Right cardiac atrium (tissue), 5 donors: ENCODE measurements at regions not wholly inside any gene's neighbourhood (a gene's known extent, or its start where the extent isn't known, plus 50 kb on each side); places are given as distances from the start of the nearest gene placed in this dataset.
A peak's percentile ranks its signal among the peaks of the same experiment; 100 is the strongest.
"Not testable (repeated sequence)": the region's sequence is repeated elsewhere in the genome, so short reads cannot be mapped to it uniquely, and the experiment has no call there.

ENCODE experiments used
- ATAC-seq, 2 donors: fragments of 200-7000 bp; cut with Tn5 transposase; one replicate each; pipeline versions ENCODE4 v1.8.0 to v1.9.1; 2020; ENCODE audit warnings: moderate library complexity in 2 of 2, mild to moderate bottlenecking in 1 of 2
- DNase-seq, 3 donors: peaks; one replicate each; pipeline ENCODE4 v3.0.0-alpha.2; 2020
- H3K27ac ChIP-seq: one replicate; pipeline ENCODE4 v1.5.1; 2013; ENCODE audit warnings: mild to moderate bottlenecking, low read length, control low read depth, moderate library complexity
- H3K27me3 ChIP-seq: one replicate; pipeline ENCODE4 v1.6.1; 2013; ENCODE audit not compliant: control insufficient read depth, insufficient read depth
- H3K4me1 ChIP-seq: one replicate; pipeline ENCODE4 v1.6.1; 2013; ENCODE audit warnings: low read length; ENCODE audit not compliant: control insufficient read depth, insufficient read depth
- H3K4me3 ChIP-seq: one replicate; pipeline ENCODE4 v1.5.1; 2013; ENCODE audit warnings: low read length, control low read depth
- H3K9me3 ChIP-seq: one replicate; pipeline ENCODE4 v1.6.1; 2013; ENCODE audit warnings: low read length; ENCODE audit not compliant: control insufficient read depth
- WGBS: extraction: QIAGEN DNeasy Blood & Tissue Kit; methylation state at CpG from one replicate; pipeline ENCODE4 v1.1.7; 2013; 5-methylcytosine and 5-hydroxymethylcytosine counted together
- intact Hi-C, 4 donors: fragments of 100-400 bp; cut with DNase I; formaldehyde crosslinking; loops; one replicate each; pipeline versions ENCODE4 v1.11.0 to v1.14.0; 2022 to 2023
- donor health status: healthy with polysubstance abuse.
- donor health status: DM: no; HTN: yes; CAD: no.
- donor health status: DM: no; HTN: no; CAD: no.
- donor health status: DM: no; HTN: yes; CAD: no; lungs with severe emphysema.
- donor health status: DM: yes; HTN: yes; CAD: no.

- DNase-seq (no peak), ATAC-seq (peak in 1 of 2 donors; percentile 50)
- H3K4me3 ChIP-seq: no peak overlapping the region
- no peaks in the 10 kb centered on the region for H3K4me1 ChIP-seq
- no peak overlapping the region for H3K27ac ChIP-seq
- 48% methylated on average over 3 of the region's 3 CpGs for WGBS
- intact Hi-C loops: loop anchor here in 3 of 4 donors (5.0 to 10.0 kb wide), 3 partner anchors 204 to 346 kb away; no protein-coding TSS in a partner anchor
- no peaks in the 10 kb centered on the region for H3K27me3 ChIP-seq
- no peaks in the 10 kb centered on the region for H3K9me3 ChIP-seq
Observed at GRCh38 chr5:114101153-114101552, 260.7 kb upstream of the KCNN2 start.

GRCh38 chr5:114113604-114114003 is 248.3 kb upstream of the KCNN2 start:
- no peak for DNase-seq
- no peaks in the 10 kb centered on the region for H3K9me3 ChIP-seq
- H3K4me3 ChIP-seq: no peak overlapping the region
- WGBS: 80% methylated on average over 1 of the region's 1 CpG
- H3K27me3 ChIP-seq: no peaks in the 10 kb centered on the region
- no peak overlapping the region for H3K27ac ChIP-seq
- intact Hi-C loops: no loop called here
- H3K4me1 ChIP-seq: no peaks in the 10 kb centered on the region
- ATAC-seq: no peak

- Histone ChIP-seq H3K4me3 (no peak overlapping the region), H3K4me1 (peaks cover 3% of the 10 kb centered on the region), H3K9me3 (no peaks in the 10 kb centered on the region), H3K27ac (no peak overlapping the region), H3K27me3 (no peaks in the 10 kb centered on the region)
- DNase-seq (no peak), ATAC-seq (peak in 1 of 2 donors; percentile 24)
- 70% methylated on average over 4 of the region's 4 CpGs for WGBS
- intact Hi-C loops: no loop called here
Observed at GRCh38 chr5:114116981-114117380, 244.9 kb upstream of the KCNN2 start.

- intact Hi-C loops: no loop called here
- no peak overlapping the region for H3K27ac ChIP-seq
Observed at GRCh38 chr5:114118511-114118910, 243.4 kb upstream of the KCNN2 start.

GRCh38 chr5:114120166-114120565 is 241.7 kb upstream of the KCNN2 start:
- Histone ChIP-seq H3K4me1 (peaks cover 3% of the 10 kb centered on the region), H3K9me3 (no peaks in the 10 kb centered on the region), H3K4me3 (no peak overlapping the region), H3K27me3 (no peaks in the 10 kb centered on the region), H3K27ac (no peak overlapping the region)
- WGBS: 74% methylated on average over 4 of the region's 4 CpGs
- no peak for DNase-seq
- ATAC-seq: no peak
- intact Hi-C loops: no loop called here

More at GRCh38 chr5:114118511-114118910, 243.4 kb upstream of the KCNN2 start:
- peaks cover 3% of the 10 kb centered on the region for H3K4me1 ChIP-seq
- ATAC-seq (no peak), DNase-seq (no peak)
- no peak overlapping the region for H3K4me3 ChIP-seq
- no peaks in the 10 kb centered on the region for H3K9me3 ChIP-seq
- H3K27me3 ChIP-seq: no peaks in the 10 kb centered on the region
- 84% methylated on average over 1 of the region's 1 CpG for WGBS

GRCh38 chr5:114122852-114123251 is 239.0 kb upstream of the KCNN2 start:
- ATAC-seq (no peak), DNase-seq (no peak)
- H3K9me3 ChIP-seq: no peaks in the 10 kb centered on the region
- no peak overlapping the region for H3K4me3 ChIP-seq
- peaks cover 3% of the 10 kb centered on the region for H3K4me1 ChIP-seq
- H3K27me3 ChIP-seq: no peaks in the 10 kb centered on the region
- H3K27ac ChIP-seq: no peak overlapping the region
- intact Hi-C loops: no loop called here
- 42% methylated on average over 2 of the region's 2 CpGs for WGBS

GRCh38 chr5:114123654-114124053 is 238.2 kb upstream of the KCNN2 start:
- Histone ChIP-seq H3K4me1 (peaks cover 3% of the 10 kb centered on the region), H3K27ac (no peak overlapping the region), H3K9me3 (no peaks in the 10 kb centered on the region), H3K27me3 (no peaks in the 10 kb centered on the region), H3K4me3 (no peak overlapping the region)
- intact Hi-C loops: no loop called here
- DNase-seq: no peak
- WGBS: 98% methylated on average over 2 of the region's 2 CpGs
- ATAC-seq: no peak

GRCh38 chr5:114146398-114146797 is 215.5 kb upstream of the KCNN2 start:
- H3K27me3 ChIP-seq: no peaks in the 10 kb centered on the region
- no peaks in the 10 kb centered on the region for H3K4me1 ChIP-seq
- H3K4me3 ChIP-seq: no peak overlapping the region
- no peak overlapping the region for H3K27ac ChIP-seq
- no peaks in the 10 kb centered on the region for H3K9me3 ChIP-seq
- ATAC-seq (no peak), DNase-seq (no peak)
- WGBS: 85% methylated on average over 3 of the region's 3 CpGs
- intact Hi-C loops: no loop called here

- no peak overlapping the region for H3K27ac ChIP-seq
- H3K4me1 ChIP-seq: no peaks in the 10 kb centered on the region
- WGBS: 80% methylated on average over 3 of the region's 3 CpGs
- H3K27me3 ChIP-seq: no peaks in the 10 kb centered on the region
- no peak for ATAC-seq
- H3K9me3 ChIP-seq: no peaks in the 10 kb centered on the region
- DNase-seq: no peak
- H3K4me3 ChIP-seq: no peak overlapping the region
- intact Hi-C loops: no loop called here
Observed at GRCh38 chr5:114148253-114148652, 213.6 kb upstream of the KCNN2 start.

- WGBS: 62% methylated on average over 3 of the region's 3 CpGs
- intact Hi-C loops: not testable (repeated sequence)
- DNase-seq: peak in 1 of 3 donors; percentile 14
Observed at GRCh38 chr5:114148728-114149127, 213.1 kb upstream of the KCNN2 start.

GRCh38 chr5:114152656-114153360 is 209.1 kb upstream of the KCNN2 start:
- 64% methylated on average over 8 of the region's 8 CpGs for WGBS
- H3K27me3 ChIP-seq: no peaks in the 10 kb centered on the region
- no peak overlapping the region for H3K27ac ChIP-seq
- ATAC-seq (no peak), DNase-seq (no peak)
- H3K4me1 ChIP-seq: no peaks in the 10 kb centered on the region
- no peaks in the 10 kb centered on the region for H3K9me3 ChIP-seq
- intact Hi-C loops: no loop called here
- no peak overlapping the region for H3K4me3 ChIP-seq

More at GRCh38 chr5:114148728-114149127, 213.1 kb upstream of the KCNN2 start:
- H3K27ac ChIP-seq, H3K9me3 ChIP-seq, ATAC-seq, H3K4me1 ChIP-seq, H3K27me3 ChIP-seq, H3K4me3 ChIP-seq: not testable (repeated sequence)

GRCh38 chr5:114153392-114153791 is 208.5 kb upstream of the KCNN2 start:
- DNase-seq (no peak), ATAC-seq (no peak)
- intact Hi-C loops: no loop called here
- H3K4me3 ChIP-seq: no peak overlapping the region
- WGBS: 68% methylated on average over 2 of the region's 2 CpGs
- H3K27ac ChIP-seq: no peak overlapping the region
- no peaks in the 10 kb centered on the region for H3K4me1 ChIP-seq
- H3K27me3 ChIP-seq: no peaks in the 10 kb centered on the region
- H3K9me3 ChIP-seq: no peaks in the 10 kb centered on the region
